Stimulated activated naive CD8-positive, alpha-beta T cell treated with anti-CD3 and anti-CD28 coated beads, Interleukin-15, amount 100 ng/mL, for 72 hours (primary cell): ENCODE measurements at regions not wholly inside any gene's neighbourhood (a gene's known extent, or its start where the extent isn't known, plus 50 kb on each side); places are given as distances from the start of the nearest gene placed in this dataset.

Source experiments
- ATAC-seq: fragments of 150-1000 bp; cut with Tn5 transposase; 2 replicates; pipeline ENCODE4 v1.10.0; 2021; ENCODE audit warnings: mild to moderate bottlenecking, moderate library complexity
- DNase-seq, 2 donors: peaks; one replicate each; pipeline ENCODE4 v3.0.0; 2021 to 2022
- H3K27ac Mint-ChIP-seq, 2 donors: one replicate each; pipeline ENCODE4 v1.8.0; 2022; ENCODE audit warnings: mild to moderate bottlenecking in 2 of 2, mixed read lengths in 2 of 2, moderate library complexity in 2 of 2
- H3K27me3 Mint-ChIP-seq: one replicate; pipeline ENCODE4 v1.8.0; 2022; ENCODE audit warnings: mixed read lengths
- H3K4me1 Mint-ChIP-seq: one replicate; pipeline ENCODE4 v1.8.0; 2022; ENCODE audit warnings: mild to moderate bottlenecking, mixed read lengths
- H3K4me3 Mint-ChIP-seq, 2 donors: one replicate each; pipeline ENCODE4 v1.8.0; 2022; ENCODE audit warnings: mild to moderate bottlenecking in 2 of 2, mixed read lengths in 2 of 2, moderate library complexity in 1 of 2
- H3K9me3 Mint-ChIP-seq, 2 donors: one replicate each; pipeline ENCODE4 v1.8.0; 2022; ENCODE audit warnings: mixed read lengths in 2 of 2

GRCh38 chr1:22248746-22249145 is 105.8 kb upstream of the WNT4 start:
- no peaks in the 10 kb centered on the region for H3K9me3 Mint-ChIP-seq
- no peak overlapping the region for H3K4me3 Mint-ChIP-seq
- no peak for DNase-seq
- ATAC-seq: no peak
- peaks cover 67% of the 10 kb centered on the region for H3K27me3 Mint-ChIP-seq
- H3K4me1 Mint-ChIP-seq: no peaks in the 10 kb centered on the region
- no peak overlapping the region for H3K27ac Mint-ChIP-seq

- Mint-ChIP-seq H3K9me3 (no peaks in the 10 kb centered on the region), H3K27ac (peak overlapping the region in 1 of 2 donors; percentile 33), H3K4me1 (no peaks in the 10 kb centered on the region), H3K4me3 (no peak overlapping the region), H3K27me3 (peaks cover 63% of the 10 kb centered on the region)
- no peak for DNase-seq
- ATAC-seq: no peak
These were observed 107.2 kb upstream of the WNT4 start for GRCh38 chr1:22249928-22250680.

GRCh38 chr1:22250724-22251123 is 107.8 kb upstream of the WNT4 start:
- H3K4me3 Mint-ChIP-seq: no peak overlapping the region
- DNase-seq (no peak), ATAC-seq (no peak)
- no peak overlapping the region for H3K27ac Mint-ChIP-seq
- no peaks in the 10 kb centered on the region for H3K9me3 Mint-ChIP-seq
- H3K4me1 Mint-ChIP-seq: no peaks in the 10 kb centered on the region
- H3K27me3 Mint-ChIP-seq: peaks cover 62% of the 10 kb centered on the region

- no peak overlapping the region for H3K4me3 Mint-ChIP-seq
- H3K27me3 Mint-ChIP-seq: peaks cover 62% of the 10 kb centered on the region
- no peak overlapping the region for H3K27ac Mint-ChIP-seq
- DNase-seq: no peak
- ATAC-seq: no peak
- no peaks in the 10 kb centered on the region for H3K9me3 Mint-ChIP-seq
- H3K4me1 Mint-ChIP-seq: no peaks in the 10 kb centered on the region
These were observed 109.4 kb upstream of the WNT4 start for GRCh38 chr1:22252251-22252650.

- H3K4me1 Mint-ChIP-seq: no peaks in the 10 kb centered on the region
- H3K27ac Mint-ChIP-seq: no peak overlapping the region
- ATAC-seq (no peak), DNase-seq (no peak)
- H3K9me3 Mint-ChIP-seq: no peaks in the 10 kb centered on the region
- peaks cover 60% of the 10 kb centered on the region for H3K27me3 Mint-ChIP-seq
- H3K4me3 Mint-ChIP-seq: no peak overlapping the region
These were observed 110.3 kb upstream of the WNT4 start for GRCh38 chr1:22253012-22253790.

- Mint-ChIP-seq H3K4me3 (no peak overlapping the region), H3K4me1 (no peaks in the 10 kb centered on the region), H3K9me3 (no peaks in the 10 kb centered on the region), H3K27ac (no peak overlapping the region), H3K27me3 (peaks cover 46% of the 10 kb centered on the region)
- ATAC-seq (no peak), DNase-seq (no peak)
These were observed 111.9 kb upstream of the WNT4 start for GRCh38 chr1:22254756-22255155.

- H3K27me3 Mint-ChIP-seq: peaks cover 39% of the 10 kb centered on the region
- H3K27ac Mint-ChIP-seq: peak overlapping the region in 1 of 2 donors; percentile 36
- H3K9me3 Mint-ChIP-seq: no peaks in the 10 kb centered on the region
- DNase-seq: no peak
- no peak for ATAC-seq
- no peaks in the 10 kb centered on the region for H3K4me1 Mint-ChIP-seq
- H3K4me3 Mint-ChIP-seq: no peak overlapping the region
These were observed 112.7 kb upstream of the WNT4 start for GRCh38 chr1:22255341-22256212.

- peaks cover 35% of the 10 kb centered on the region for H3K27me3 Mint-ChIP-seq
- no peak for DNase-seq
- no peak overlapping the region for H3K4me3 Mint-ChIP-seq
- no peak for ATAC-seq
- no peak overlapping the region for H3K27ac Mint-ChIP-seq
- H3K9me3 Mint-ChIP-seq: no peaks in the 10 kb centered on the region
- H3K4me1 Mint-ChIP-seq: no peaks in the 10 kb centered on the region
These were observed 113.3 kb upstream of the WNT4 start for GRCh38 chr1:22256213-22256512.

GRCh38 chr1:22257290-22258275 is 114.7 kb upstream of the WNT4 start:
- peaks cover 21% of the 10 kb centered on the region for H3K27me3 Mint-ChIP-seq
- no peak overlapping the region for H3K4me3 Mint-ChIP-seq
- H3K4me1 Mint-ChIP-seq: peaks cover 3% of the 10 kb centered on the region
- no peaks in the 10 kb centered on the region for H3K9me3 Mint-ChIP-seq
- DNase-seq (no peak), ATAC-seq (no peak)
- no peak overlapping the region for H3K27ac Mint-ChIP-seq

GRCh38 chr1:22258698-22259097 is 115.8 kb upstream of the WNT4 start:
- H3K4me1 Mint-ChIP-seq: peaks cover 6% of the 10 kb centered on the region
- DNase-seq (no peak), ATAC-seq (no peak)
- no peak overlapping the region for H3K27ac Mint-ChIP-seq
- no peak overlapping the region for H3K4me3 Mint-ChIP-seq
- H3K27me3 Mint-ChIP-seq: peaks cover 10% of the 10 kb centered on the region
- no peaks in the 10 kb centered on the region for H3K9me3 Mint-ChIP-seq

- H3K9me3 Mint-ChIP-seq: no peaks in the 10 kb centered on the region
- H3K4me3 Mint-ChIP-seq: no peak overlapping the region
- no peak overlapping the region for H3K27ac Mint-ChIP-seq
- ATAC-seq: no peak
- DNase-seq: no peak
- peaks cover 6% of the 10 kb centered on the region for H3K4me1 Mint-ChIP-seq
- H3K27me3 Mint-ChIP-seq: peaks cover 10% of the 10 kb centered on the region
These were observed 116.8 kb upstream of the WNT4 start for GRCh38 chr1:22259551-22260282.

GRCh38 chr1:22260860-22261432 is 118.0 kb upstream of the WNT4 start:
- peaks cover 20% of the 10 kb centered on the region for H3K27me3 Mint-ChIP-seq
- no peak overlapping the region for H3K27ac Mint-ChIP-seq
- H3K4me3 Mint-ChIP-seq: no peak overlapping the region
- DNase-seq (no peak), ATAC-seq (no peak)
- peaks cover 6% of the 10 kb centered on the region for H3K4me1 Mint-ChIP-seq
- H3K9me3 Mint-ChIP-seq: no peaks in the 10 kb centered on the region

- Mint-ChIP-seq H3K4me3 (no peak overlapping the region), H3K9me3 (no peaks in the 10 kb centered on the region), H3K27me3 (peaks cover 26% of the 10 kb centered on the region), H3K27ac (no peak overlapping the region), H3K4me1 (peaks cover 6% of the 10 kb centered on the region)
- ATAC-seq (no peak), DNase-seq (no peak)
These were observed 118.7 kb upstream of the WNT4 start for GRCh38 chr1:22261580-22261979.

GRCh38 chr1:22262583-22262982 is 119.7 kb upstream of the WNT4 start:
- Mint-ChIP-seq H3K4me3 (no peak overlapping the region), H3K27ac (no peak overlapping the region), H3K27me3 (peaks cover 26% of the 10 kb centered on the region), H3K9me3 (no peaks in the 10 kb centered on the region), H3K4me1 (peaks cover 6% of the 10 kb centered on the region)
- ATAC-seq: no peak
- DNase-seq: no peak
